IMR-90 (cell line): ENCODE measurements at regions not wholly inside any gene's neighbourhood (a gene's known extent, or its start where the extent isn't known, plus 50 kb on each side); places are given as distances from the start of the nearest gene placed in this dataset.

Experiments used
- ATAC-seq: fragments of 200-7000 bp; cut with Tn5 transposase; 2 replicates; pipeline ENCODE4 v1.9.1; 2020; ENCODE audit warnings: low read depth, mild to moderate bottlenecking, moderate library complexity
- BruUV-seq: library from RNA; stranded (reverse); fragments of 400-500 nt; replicated peaks from 2 replicates; lab custom pipeline; 2021; lab: Mats Ljungman, UMichigan
- CTCF ChIA-PET: fragments of 300-600 bp; formaldehyde crosslinking; extraction: SDS; loops from one replicate; lab custom pipeline; 2021; ENCODE audit warnings: antibody characterized with exemption; lab: Yijun Ruan, JAX
- POLR2A ChIA-PET: fragments of 300-600 bp; sonication (Branson Sonifier 250); formaldehyde crosslinking; loops from one replicate; lab custom pipeline; 2022; ENCODE audit warnings: antibody characterized with exemption; ENCODE audit not compliant: unreplicated experiment; lab: Charles Lee
- DNase-seq: peaks from one replicate; pipeline ENCODE4 v3.0.0; 2013
- H2AFZ ChIP-seq: replicated peaks from 2 replicates; pipeline ENCODE3; 2013; ENCODE audit warnings: low read length, mild to moderate bottlenecking; ENCODE audit not compliant: poor library complexity
- H2AK5ac ChIP-seq: 2 replicates; pipeline ENCODE4 v1.6.1; 2013; ENCODE audit warnings: low read depth, low read length, inconsistent platforms
- H2AK9ac ChIP-seq: replicated peaks from 2 replicates; pipeline ENCODE3; 2013; ENCODE audit warnings: mild to moderate bottlenecking, low read depth, low read length, moderate library complexity; ENCODE audit not compliant: poor library complexity
- H2BK120ac ChIP-seq: 2 replicates; pipeline ENCODE4 v1.6.1; 2013; ENCODE audit warnings: low read depth, low read length, inconsistent platforms
- H2BK15ac ChIP-seq: 3 replicates; pipeline ENCODE4 v1.6.1; 2013; ENCODE audit warnings: low read depth, low read length, inconsistent platforms
- H2BK20ac ChIP-seq: 2 replicates; pipeline ENCODE4 v1.6.1; 2013; ENCODE audit warnings: low read depth, mild to moderate bottlenecking, inconsistent platforms, low read length, moderate library complexity
- H2BK5ac ChIP-seq: 2 replicates; pipeline ENCODE4 v1.6.1; 2013; ENCODE audit warnings: mild to moderate bottlenecking, low read depth, low read length, inconsistent platforms; ENCODE audit not compliant: poor library complexity, severe bottlenecking
- H3K14ac ChIP-seq: replicated peaks from 2 replicates; pipeline ENCODE4 v1.6.1; 2013; ENCODE audit warnings: low read depth, low read length, inconsistent platforms
- H3K18ac ChIP-seq: 2 replicates; pipeline ENCODE4 v1.6.1; 2013; ENCODE audit warnings: low read depth, low read length, control low read depth
- H3K23ac ChIP-seq: 2 replicates; pipeline ENCODE4 v1.6.1; 2013; ENCODE audit warnings: low read depth, low read length, inconsistent platforms
- H3K27ac ChIP-seq: 2 replicates; pipeline ENCODE4 v1.5.1; 2013; ENCODE audit warnings: mild to moderate bottlenecking, control low read depth, low read length; ENCODE audit not compliant: insufficient read depth
- H3K27me3 ChIP-seq: 2 replicates; pipeline ENCODE4 v1.6.1; 2013; ENCODE audit warnings: low read length; ENCODE audit not compliant: control insufficient read depth, insufficient read depth
- H3K36me3 ChIP-seq: 2 replicates; pipeline ENCODE4 v1.6.1; 2013; ENCODE audit warnings: low read length, mixed read lengths; ENCODE audit not compliant: control insufficient read depth, insufficient read depth
- H3K4ac ChIP-seq: 2 replicates; pipeline ENCODE4 v1.6.1; 2013; ENCODE audit warnings: low read depth, low read length, inconsistent platforms
- H3K4me1 ChIP-seq: 2 replicates; pipeline ENCODE4 v1.6.1; 2013; ENCODE audit warnings: low read length, mixed read lengths; ENCODE audit not compliant: control insufficient read depth, insufficient read depth
- H3K4me2 ChIP-seq: 2 replicates; pipeline ENCODE4 v1.6.1; 2013; ENCODE audit warnings: low read depth, mild to moderate bottlenecking, control low read depth, low read length, moderate library complexity
- H3K4me3 ChIP-seq: 2 replicates; pipeline ENCODE4 v1.5.1; 2013; ENCODE audit warnings: low read depth, mild to moderate bottlenecking, control low read depth, low read length, moderate library complexity; ENCODE audit not compliant: insufficient read depth
- H3K56ac ChIP-seq: 2 replicates; pipeline ENCODE4 v1.6.1; 2013; ENCODE audit warnings: low read length, inconsistent platforms; ENCODE audit not compliant: insufficient read depth; ENCODE audit errors: extremely low read depth
- H3K79me1 ChIP-seq, 2 experiments: 2 replicates each; pipeline ENCODE4 v1.6.1; 2013; ENCODE audit warnings: low read length in 2 of 2, inconsistent platforms in 1 of 2, low read depth in 1 of 2
- H3K9ac ChIP-seq: 2 replicates; pipeline ENCODE4 v1.6.1; 2013; ENCODE audit warnings: low read depth, low read length, control low read depth
- H3K9me1 ChIP-seq: 2 replicates; pipeline ENCODE4 v1.6.1; 2013; ENCODE audit warnings: low read length, inconsistent platforms; ENCODE audit not compliant: insufficient read depth
- H3K9me3 ChIP-seq: 2 replicates; pipeline ENCODE4 v1.6.1; 2013; ENCODE audit warnings: low read length; ENCODE audit not compliant: control insufficient read depth, insufficient read depth
- H4K20me1 ChIP-seq: 2 replicates; pipeline ENCODE4 v1.6.1; 2013; ENCODE audit warnings: low read length, inconsistent platforms; ENCODE audit not compliant: insufficient read depth
- H4K5ac ChIP-seq: 2 replicates; pipeline ENCODE4 v1.6.1; 2013; ENCODE audit warnings: mild to moderate bottlenecking, low read depth, low read length, control low read depth
- H4K8ac ChIP-seq, 2 experiments: 2 replicates each; pipeline ENCODE4 v1.6.1; 2013; ENCODE audit warnings: low read depth in 2 of 2, low read length in 2 of 2, control low read depth in 1 of 2, inconsistent platforms in 1 of 2
- H4K91ac ChIP-seq: 2 replicates; pipeline ENCODE4 v1.6.1; 2013; ENCODE audit warnings: low read depth, low read length, inconsistent platforms; ENCODE audit not compliant: insufficient read depth
- MAFK ChIP-seq: IDR thresholded peaks from 2 replicates; pipeline ENCODE4 v1.6.1; 2012; ENCODE audit warnings: low read depth, low read length, improper control_type of control experiment
- RFX5 ChIP-seq: IDR thresholded peaks from 2 replicates; pipeline ENCODE4 v1.8.0; 2012; ENCODE audit warnings: low read depth, mild to moderate bottlenecking, low read length, moderate library complexity
- WGBS, 2 experiments: methylation state at CpG; one replicate each; pipeline versions ENCODE4 v1.1.5 to v1.1.7; 2013; ENCODE audit warnings: missing lambda C conversion rate in 2 of 2; ENCODE audit not compliant: insufficient read length in 1 of 2; ENCODE audit errors: extremely low coverage in 2 of 2; 5-methylcytosine and 5-hydroxymethylcytosine counted together
- dilution Hi-C: fragments of 300-500 bp; cut with HindIII; formaldehyde crosslinking; loops from one replicate; pipeline ENCODE4 v1.14.3; 2018; ENCODE audit warnings: low sequenced_read_pairs; ENCODE audit not compliant: unreplicated experiment
- in situ Hi-C: fragments of 300-500 bp; cut with MboI; formaldehyde crosslinking; loops from 3 replicates; pipeline ENCODE4 v1.14.3; 2019; ENCODE audit warnings: low sequenced_read_pairs, inconsistent platforms, mixed read lengths
- intact Hi-C: fragments of 100-400 bp; cut with micrococcal nuclease; formaldehyde crosslinking; loops from 2 replicates; pipeline ENCODE4 v1.10.0; 2022

GRCh38 chr1:80882553-80882952, 918.2 kb upstream of the ADGRL2 start:
- no peaks in the 10 kb centered on the region for H3K9me1 ChIP-seq
- intact Hi-C loops (no loop called here), in situ Hi-C loops (no loop called here), dilution Hi-C loops (no loop called here)
- no peak overlapping the region for H3K4me3 ChIP-seq
- no peak overlapping the region for H3K18ac ChIP-seq
- no peak overlapping the region for H3K4ac ChIP-seq
- ChIA-PET POLR2A (no interaction called here), CTCF (no interaction called here)
- H2BK15ac ChIP-seq: no peak overlapping the region
- H3K9ac ChIP-seq: no peak overlapping the region
- no CpG with 5 or more reads among the region's 3 CpGs for WGBS, 2 experiments
- no peaks in the 10 kb centered on the region for H3K36me3 ChIP-seq
- H4K91ac ChIP-seq: no peak overlapping the region
- no peak overlapping the region for H3K23ac ChIP-seq
- no peaks in the 10 kb centered on the region for H3K9me3 ChIP-seq
- no peak overlapping the region for H2AFZ ChIP-seq
- H3K27me3 ChIP-seq: no peaks in the 10 kb centered on the region
- H2BK120ac ChIP-seq: no peak overlapping the region
- H4K20me1 ChIP-seq: no peaks in the 10 kb centered on the region
- H2BK20ac ChIP-seq: no peak overlapping the region
- H2AK5ac ChIP-seq: no peak overlapping the region
- H3K4me1 ChIP-seq: no peaks in the 10 kb centered on the region
- no peak overlapping the region for H3K4me2 ChIP-seq
- no peak overlapping the region for H4K8ac ChIP-seq
- H3K27ac ChIP-seq: no peak overlapping the region
- H3K56ac ChIP-seq: no peak overlapping the region
- TF ChIP-seq RFX5: no peak
- no peak for TF ChIP-seq MAFK
- H4K5ac ChIP-seq: no peak overlapping the region
- ATAC-seq (no peak), DNase-seq (peak; percentile 65)
- H3K79me1 ChIP-seq: no peaks in the 10 kb centered on the region
- no peak overlapping the region for H2AK9ac ChIP-seq
- no TSS peak for BruUV-seq
- H2BK5ac ChIP-seq: no peak overlapping the region
- H3K14ac ChIP-seq: no peak overlapping the region
